Ovary (tissue), 7 donors: ENCODE measurements at regions not wholly inside any gene's neighbourhood (a gene's known extent, or its start where the extent isn't known, plus 50 kb on each side); places are given as distances from the start of the nearest gene placed in this dataset.

Experiments used
- DNase-seq, 5 donors: peaks; one replicate each; pipeline ENCODE4 v3.0.0-alpha.2; 2019 to 2020
- H3K27ac ChIP-seq, 2 donors: fragments of 200-600 bp; one replicate each; pipeline versions ENCODE4 v1.5.1 to v1.8.0; 2019 to 2022
- H3K27me3 ChIP-seq: fragments of 200-600 bp; one replicate; pipeline ENCODE4 v1.8.0; 2022
- H3K36me3 ChIP-seq: fragments of 200-600 bp; sonication (generic); one replicate; pipeline ENCODE4 v1.5.1; 2019
- H3K4me1 ChIP-seq: one replicate; pipeline ENCODE4 v1.8.1; 2013; ENCODE audit warnings: mild to moderate bottlenecking, moderate library complexity; ENCODE audit not compliant: insufficient read depth
- H3K4me3 ChIP-seq: fragments of 200-600 bp; sonication (generic); one replicate; pipeline ENCODE4 v1.5.1; 2017
- H3K9me3 ChIP-seq, 2 donors: fragments of 200-600 bp in 1 of 2; sonication (generic) in 1 of 2; one replicate each; pipeline versions ENCODE4 v1.5.1 to v1.8.1; 2013 to 2019; ENCODE audit warnings: mild to moderate bottlenecking in 1 of 2, moderate library complexity in 1 of 2
- CTCF ChIP-seq, 3 donors: fragments of 450-650 bp in 2 of 3; fragments of 200-600 bp in 1 of 3; IDR thresholded peaks; one replicate each; pipeline versions ENCODE4 v1.5.1 to v1.8.0; 2016 to 2022; ENCODE audit warnings: antibody characterized with exemption in 3 of 3, mild to moderate bottlenecking in 1 of 3
- EP300 ChIP-seq: sonication (generic); formaldehyde crosslinking; IDR thresholded peaks from one replicate; pipeline ENCODE4 v1.6.1; 2017; ENCODE audit warnings: antibody characterized with exemption
- POLR2A ChIP-seq: fragments of 450-650 bp; IDR thresholded peaks from one replicate; pipeline ENCODE4 v1.6.1; 2017; ENCODE audit warnings: antibody characterized with exemption, mild to moderate bottlenecking, moderate library complexity
- whole genome bisulfite sequencing, 3 donors: extraction: QIAGEN DNeasy Blood & Tissue Kit in 1 of 3; methylation state at CpG; one replicate each; pipeline versions ENCODE4 v1.1.5 to v1.1.7; 2013 to 2017; 5-methylcytosine and 5-hydroxymethylcytosine counted together
- intact Hi-C, 4 donors: fragments of 100-400 bp; cut with DNase I; formaldehyde crosslinking; loops; one replicate each; pipeline versions ENCODE4 v1.11.0 to v1.15.1; 2022 to 2023
- donor health status: DM: no; HTN: no; CAD: no; lungs with moderate emphysema.
- donor health status: DM: no; HTN: no; CAD: no.
- donor health status: Bipolar disorder and iron deficiency.
- donor health status: DM: no; HTN: no; CAD: no.
- donor health status: DM: yes; HTN: yes; CAD: no.

- Histone ChIP-seq H3K4me3 (no peak overlapping the region), H3K27ac (no peak overlapping the region), H3K27me3 (no peaks in the 10 kb centered on the region), H3K9me3 (no peaks in the 10 kb centered on the region), H3K4me1 (no peaks in the 10 kb centered on the region), H3K36me3 (no peaks in the 10 kb centered on the region)
- DNase-seq, result no peak
- TF ChIP-seq POLR2A (no peak), CTCF (IDR thresholded peaks at IDR 0.05) (no peak), EP300 (no peak)
- WGBS, 3 donors, result 75 to 81% (median 81%) methylated on average over 7 of the region's 7 CpGs
- intact Hi-C loops, result no loop called here
These were observed 320.0 kb downstream of the HAPSTR1 start for GRCh38 chr16:9411426-9411825.

- H3K27me3 ChIP-seq, result no peaks in the 10 kb centered on the region
- TF ChIP-seq EP300 (no peak), CTCF (IDR thresholded peaks at IDR 0.05) (no peak), POLR2A (no peak)
- H3K4me3 ChIP-seq, result no peak overlapping the region
- H3K36me3 ChIP-seq, result no peaks in the 10 kb centered on the region
- no peak for DNase-seq
- no peaks in the 10 kb centered on the region for H3K9me3 ChIP-seq
- WGBS, 3 donors, result 30 to 52% (median 39%) methylated on average over 9 of the region's 9 CpGs
- no peaks in the 10 kb centered on the region for H3K4me1 ChIP-seq
- intact Hi-C loops, result no loop called here
- H3K27ac ChIP-seq, result no peak overlapping the region
These were observed 320.8 kb downstream of the HAPSTR1 start for GRCh38 chr16:9412031-9412914.

GRCh38 chr16:9412915-9413264 lies 321.4 kb downstream of the HAPSTR1 start:
- H3K36me3 ChIP-seq, result no peaks in the 10 kb centered on the region
- no peak for TF ChIP-seq POLR2A
- TF ChIP-seq EP300, result no peak
- TF ChIP-seq CTCF (IDR thresholded peaks at IDR 0.05), result no peak
- WGBS, 3 donors, result 6 to 21% (median 7%) methylated on average over 5 of the region's 5 CpGs
- H3K9me3 ChIP-seq, result no peaks in the 10 kb centered on the region
- no peaks in the 10 kb centered on the region for H3K27me3 ChIP-seq
- intact Hi-C loops, result no loop called here
- no peak overlapping the region for H3K4me3 ChIP-seq
- DNase-seq, result no peak
- H3K27ac ChIP-seq, result no peak overlapping the region
- H3K4me1 ChIP-seq, result no peaks in the 10 kb centered on the region

GRCh38 chr16:9415545-9415944 lies 324.1 kb downstream of the HAPSTR1 start:
- WGBS, 3 donors, result 59 to 71% (median 64%) methylated on average over 4 of the region's 4 CpGs

More at GRCh38 chr16:9415545-9415944, 324.1 kb downstream of the HAPSTR1 start:
- intact Hi-C loops, result no loop called here
- no peaks in the 10 kb centered on the region for H3K4me1 ChIP-seq
- no peak for TF ChIP-seq EP300
- TF ChIP-seq CTCF (IDR thresholded peaks at IDR 0.05), result no peak
- no peak for TF ChIP-seq POLR2A
- no peak overlapping the region for H3K4me3 ChIP-seq
- H3K36me3 ChIP-seq, result no peaks in the 10 kb centered on the region
- H3K27ac ChIP-seq, result no peak overlapping the region
- H3K27me3 ChIP-seq, result no peaks in the 10 kb centered on the region
- no peaks in the 10 kb centered on the region for H3K9me3 ChIP-seq
- DNase-seq, result no peak
